CD4-positive, alpha-beta T cell treated with Interleukin-6 for 4 hours (primary cell): ENCODE measurements at regions not wholly inside any gene's neighbourhood (a gene's known extent, or its start where the extent isn't known, plus 50 kb on each side); places are given as distances from the start of the nearest gene placed in this dataset.
"Not testable (repeated sequence)": the region's sequence is repeated elsewhere in the genome, so short reads cannot be mapped to it uniquely, and the experiment has no call there.

Experiments used
- DNase-seq: peaks from one replicate; pipeline ENCODE4 v3.0.0-alpha.2; 2020; ENCODE audit warnings: mixed read lengths

DNA sequence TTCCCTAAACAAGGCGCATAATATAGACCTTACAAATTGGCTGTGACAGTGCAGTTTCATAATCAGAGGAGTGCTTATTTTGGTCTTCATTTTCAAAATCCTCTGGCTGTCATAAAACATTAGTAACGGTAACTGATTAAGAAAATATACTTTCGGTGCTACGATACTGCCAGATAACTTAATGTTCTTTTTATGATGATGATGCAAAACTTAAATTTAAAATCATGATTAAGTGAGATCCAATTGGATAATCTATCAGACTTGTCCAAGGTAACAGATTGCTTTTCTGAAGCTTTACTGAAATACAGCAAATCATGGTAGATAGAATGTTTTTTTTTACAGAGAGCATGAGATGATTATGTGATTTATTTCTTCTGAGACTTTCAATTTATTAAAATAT lies 364.2 kb upstream of the CNTN3 start:
- no peak for DNase-seq

DNA sequence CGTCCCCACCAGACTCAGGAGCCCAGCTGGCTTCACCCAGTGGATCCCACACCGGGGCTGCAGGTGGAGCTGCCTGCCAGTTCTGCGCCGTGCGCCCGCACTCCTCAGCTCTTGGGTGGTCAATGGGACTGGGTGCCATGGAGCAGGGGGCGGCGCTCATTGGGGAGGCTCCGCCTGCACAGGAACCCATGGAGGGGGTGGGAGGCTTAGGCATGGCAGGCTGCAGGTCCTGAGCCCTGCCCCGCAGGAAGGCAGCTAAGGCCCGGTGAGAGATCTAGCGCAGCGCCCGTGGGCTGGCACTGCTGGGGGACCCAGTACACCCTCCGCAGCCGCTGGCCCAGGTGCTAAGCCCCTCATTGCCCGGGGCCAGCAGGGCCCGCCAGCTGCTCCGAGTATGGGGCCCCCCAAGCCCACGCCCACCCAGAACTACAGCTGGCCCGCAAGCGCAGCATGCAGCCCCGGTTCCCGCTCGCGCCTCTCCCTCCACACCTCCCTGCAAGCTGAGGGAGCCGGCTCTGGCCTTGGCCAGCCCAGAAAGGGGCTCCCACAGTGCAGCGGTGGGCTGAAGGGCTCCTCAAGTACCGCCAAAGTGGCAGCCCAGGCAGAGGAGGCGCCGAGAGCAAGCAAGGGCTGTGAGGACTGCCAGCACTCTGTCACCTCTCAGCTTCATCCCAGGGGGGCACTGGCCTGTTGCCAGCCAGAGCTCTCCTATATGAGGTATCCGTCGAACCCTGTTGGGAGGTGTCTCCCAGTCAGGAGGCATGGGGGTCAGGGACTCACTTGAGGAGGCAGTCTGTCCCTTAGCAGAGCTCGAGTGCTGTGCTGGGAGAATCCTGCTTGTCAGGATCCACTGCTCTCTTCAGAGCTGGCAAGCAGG lies 370.8 kb upstream of the CNTN3 start:
- not testable (repeated sequence) for DNase-seq

DNA sequence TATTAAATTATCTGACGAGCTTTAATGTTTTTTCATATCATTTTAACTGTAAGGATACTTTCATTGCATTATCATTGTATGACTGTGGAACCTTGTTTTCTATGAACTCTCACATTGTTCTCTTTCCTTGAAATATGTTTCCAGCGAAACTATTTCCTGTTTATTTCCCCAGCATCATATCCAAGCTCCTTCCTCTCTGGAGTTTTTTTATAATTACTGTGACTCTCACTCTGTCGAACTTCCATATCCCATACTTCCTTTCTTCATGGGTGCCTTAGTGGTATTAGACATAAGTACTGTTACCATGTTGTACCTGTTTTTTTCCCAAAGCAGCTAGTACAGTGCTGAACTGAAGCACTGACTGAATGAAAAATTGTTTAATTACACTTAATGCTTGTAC lies 373.6 kb upstream of the CNTN3 start:
- no peak for DNase-seq

DNA sequence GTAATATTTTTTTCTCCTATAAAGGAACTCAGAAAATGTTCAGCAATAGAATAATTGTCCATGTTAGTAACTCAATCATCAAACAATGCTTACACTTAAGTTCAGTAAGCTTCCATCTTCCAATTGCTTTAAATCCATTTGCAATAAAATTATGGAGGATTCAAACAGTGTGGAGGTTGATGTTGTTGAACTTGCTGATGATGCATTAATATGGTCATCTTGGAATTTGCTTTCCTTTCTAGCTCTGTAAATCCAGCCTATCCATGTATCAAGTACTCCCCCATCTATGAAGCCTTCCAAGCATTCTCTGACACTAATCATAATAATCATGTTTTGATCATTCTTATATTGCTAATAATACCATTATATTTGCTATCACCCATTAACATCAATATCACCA lies 378.4 kb upstream of the CNTN3 start:
- no peak for DNase-seq

DNA sequence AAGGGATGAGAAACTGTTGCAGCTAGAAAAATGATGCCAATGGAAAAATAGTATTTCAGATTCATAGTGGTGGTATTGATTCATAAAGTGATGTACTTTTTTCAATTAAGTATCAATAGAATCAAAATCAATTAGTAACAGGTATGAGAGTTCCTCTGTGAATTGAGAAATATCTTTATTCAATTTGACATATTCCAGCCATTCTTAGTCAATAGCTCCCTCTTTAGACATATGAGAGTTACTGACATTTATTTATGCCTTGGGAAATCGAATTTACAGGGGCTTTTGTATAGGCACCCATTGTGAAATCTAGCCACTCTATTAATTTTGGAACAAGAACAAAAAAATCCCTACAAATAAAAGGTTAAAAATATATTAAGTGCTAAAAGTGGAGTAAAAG lies 386.9 kb upstream of the CNTN3 start:
- no peak for DNase-seq

DNA sequence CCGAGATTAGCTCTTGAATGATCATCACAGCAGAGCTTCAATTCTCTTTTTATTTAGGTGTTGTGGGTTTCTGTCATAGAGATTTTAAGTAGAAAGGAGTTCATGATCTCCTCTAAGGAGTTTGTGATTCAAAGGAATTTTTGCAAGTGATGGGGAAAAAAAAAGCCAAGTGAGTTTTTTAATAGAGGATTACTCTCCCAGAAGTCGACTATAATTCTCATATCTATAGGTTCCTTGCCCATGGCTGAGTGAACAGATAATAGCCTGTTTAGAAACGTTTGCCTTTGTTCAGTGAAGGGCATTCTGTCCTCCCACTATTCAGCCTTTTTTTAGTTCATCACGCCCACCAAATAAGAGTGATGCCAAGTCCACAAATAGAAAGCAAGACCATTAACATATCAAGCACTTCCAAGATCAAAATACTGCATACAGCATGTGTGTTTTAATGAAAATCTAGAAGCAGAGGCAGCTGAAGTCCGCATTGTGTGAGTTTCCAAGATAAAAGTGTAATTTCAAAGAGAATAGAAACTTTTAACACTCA lies 398.4 kb upstream of the CNTN3 start:
- DNase-seq, result no peak

DNA sequence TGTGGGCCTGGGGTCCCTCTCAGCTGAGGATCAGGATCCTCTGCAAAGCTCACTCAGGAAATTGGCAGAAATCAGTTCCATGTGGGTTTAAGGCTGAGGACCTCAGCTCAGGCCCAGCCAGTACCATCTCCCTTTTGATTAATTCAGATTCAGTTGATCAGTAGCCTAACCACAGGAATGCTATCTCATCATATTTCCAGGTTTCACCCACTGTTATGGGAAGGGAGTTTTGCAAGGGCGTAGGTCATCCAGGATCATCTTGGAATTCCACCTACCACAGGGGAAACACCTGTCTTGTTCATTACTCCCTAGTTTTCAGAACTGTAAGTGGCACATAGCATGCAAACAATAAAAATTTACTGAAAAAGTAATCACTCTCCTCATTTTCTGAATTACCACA lies 399.5 kb upstream of the CNTN3 start:
- no peak for DNase-seq

DNA sequence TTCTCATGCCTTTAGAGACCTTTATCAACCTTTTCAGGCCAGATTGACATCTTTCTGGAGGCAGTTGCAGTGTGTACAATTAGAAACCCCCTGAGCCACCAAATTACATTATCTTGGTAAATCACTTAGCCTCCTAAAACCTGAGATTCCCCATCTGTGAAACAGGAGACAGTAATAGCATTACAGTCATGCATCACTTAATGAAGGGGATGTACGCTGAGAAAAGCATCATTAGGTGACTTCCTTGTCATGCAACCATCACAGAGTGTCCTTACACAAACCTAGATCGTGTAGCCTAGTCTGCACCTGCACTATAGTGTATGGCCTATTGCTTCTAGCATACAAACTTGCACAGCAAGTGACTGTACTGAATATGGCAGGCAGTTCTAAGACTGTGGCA lies 400.8 kb upstream of the CNTN3 start:
- DNase-seq, result no peak

DNA sequence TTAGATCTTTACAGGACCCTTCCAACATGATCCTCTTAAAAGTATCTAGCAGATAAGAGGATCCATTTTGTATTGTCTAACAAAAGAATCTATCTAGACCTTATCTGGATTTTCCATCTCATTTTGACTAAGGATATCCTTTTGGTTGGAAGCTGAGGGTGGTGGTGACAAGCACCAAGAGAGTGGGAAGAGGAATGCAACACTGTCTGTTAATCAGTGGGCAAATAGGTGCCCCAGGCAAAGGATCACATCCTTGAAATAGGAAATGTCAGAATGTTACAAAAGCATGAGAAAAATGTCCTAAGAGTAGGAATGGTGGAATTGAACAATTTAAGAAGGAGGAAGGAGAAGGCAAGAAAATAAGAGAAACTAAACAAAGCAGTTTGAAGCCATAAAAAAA lies 420.7 kb upstream of the CNTN3 start:
- DNase-seq, result no peak

DNA sequence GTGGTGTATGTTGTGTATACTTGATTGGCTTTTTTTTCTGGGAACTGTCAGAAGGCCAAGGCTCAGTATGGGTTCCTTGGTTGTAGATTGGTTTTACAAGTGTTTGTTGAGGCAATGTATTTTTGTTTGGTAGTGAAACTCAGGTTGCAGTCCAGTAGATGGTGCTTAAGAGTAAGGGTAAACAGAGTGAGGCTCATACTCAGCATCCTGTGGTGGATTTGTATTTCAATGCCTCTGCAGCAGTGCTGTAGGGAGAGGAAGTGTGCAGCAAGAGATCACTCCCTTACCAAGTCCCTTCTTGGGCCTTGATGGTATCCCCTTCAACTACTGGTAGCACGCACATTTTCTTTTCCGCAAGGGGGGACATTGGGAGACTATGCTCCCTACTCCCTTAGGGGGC lies 428.5 kb upstream of the CNTN3 start:
- DNase-seq, result no peak

DNA sequence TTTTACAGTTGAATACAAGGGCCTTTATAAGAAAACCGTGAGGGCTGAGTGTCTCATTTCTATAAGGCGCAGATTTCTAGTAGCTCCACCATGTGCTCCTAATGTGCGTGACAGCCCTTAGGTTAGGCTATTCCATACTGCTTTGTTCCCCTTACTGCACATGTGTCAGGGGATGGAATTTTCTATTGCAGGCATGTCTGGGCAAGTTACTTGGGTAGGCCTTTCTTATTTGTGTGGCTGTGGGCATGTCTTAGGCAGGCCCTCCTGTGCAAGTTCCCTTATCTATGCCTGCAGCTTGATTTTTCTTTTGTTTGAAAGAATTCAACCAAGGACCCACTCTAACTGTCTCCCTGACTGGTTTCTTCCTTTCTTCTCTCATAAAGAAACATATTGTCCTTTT lies 434.2 kb upstream of the CNTN3 start:
- DNase-seq, result no peak

DNA sequence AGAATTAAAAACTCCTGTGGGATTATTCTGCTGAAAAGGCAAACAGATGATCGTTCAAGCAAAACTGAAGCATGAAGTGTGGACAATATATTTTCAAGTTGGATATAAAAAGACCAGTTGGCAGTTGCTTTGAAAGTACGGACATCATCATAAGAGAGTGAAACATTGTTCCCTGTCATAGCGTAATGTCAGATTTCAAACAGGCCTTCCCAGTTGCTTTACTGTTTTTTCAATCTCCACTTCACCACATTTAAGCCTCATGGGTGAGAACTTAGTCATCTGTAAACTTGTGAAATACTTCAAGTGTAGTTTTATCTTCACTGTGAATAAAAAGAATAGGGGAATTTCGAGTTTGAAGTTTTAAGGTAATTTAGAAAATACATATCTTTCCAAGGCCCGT lies 435.1 kb upstream of the CNTN3 start:
- no peak for DNase-seq

DNA sequence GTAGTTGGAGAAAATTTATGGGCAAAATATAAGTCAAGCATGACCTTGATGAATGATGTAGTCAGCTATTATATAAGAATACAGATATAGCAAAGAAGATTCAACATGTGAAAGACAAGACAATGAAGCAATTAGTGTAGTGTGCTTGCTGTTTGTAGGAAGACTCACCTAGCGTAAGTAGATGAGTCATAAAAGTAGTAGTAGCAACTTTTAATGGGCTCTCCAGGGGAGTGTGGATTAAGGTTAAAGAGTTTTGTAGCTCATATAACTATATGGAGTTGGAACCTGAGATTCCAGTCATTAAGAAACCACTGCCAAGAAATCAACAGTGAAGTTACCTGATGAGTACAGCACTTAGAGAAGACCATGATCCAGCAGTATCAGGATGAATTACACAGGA lies 444.7 kb upstream of the CNTN3 start:
- DNase-seq, result no peak

DNA sequence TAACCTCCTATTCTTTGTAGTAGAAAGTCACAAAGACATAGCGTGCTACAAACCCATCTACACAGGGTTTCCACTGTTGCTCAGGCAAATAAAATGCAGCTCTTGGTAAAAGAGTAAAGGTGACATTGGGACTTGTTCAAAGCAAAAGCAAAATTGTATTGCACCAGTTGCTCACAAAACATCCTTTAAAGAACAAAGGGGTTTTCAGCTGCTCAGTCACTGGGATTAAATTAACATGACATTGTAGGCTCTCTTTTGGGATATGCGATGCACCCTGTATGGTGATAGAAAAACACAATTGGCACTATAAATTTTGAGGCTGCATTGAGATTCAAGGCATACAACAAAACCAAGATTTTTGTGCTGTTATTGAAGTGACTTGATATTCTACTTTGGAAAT lies 447.3 kb upstream of the CNTN3 start:
- DNase-seq, result no peak

DNA sequence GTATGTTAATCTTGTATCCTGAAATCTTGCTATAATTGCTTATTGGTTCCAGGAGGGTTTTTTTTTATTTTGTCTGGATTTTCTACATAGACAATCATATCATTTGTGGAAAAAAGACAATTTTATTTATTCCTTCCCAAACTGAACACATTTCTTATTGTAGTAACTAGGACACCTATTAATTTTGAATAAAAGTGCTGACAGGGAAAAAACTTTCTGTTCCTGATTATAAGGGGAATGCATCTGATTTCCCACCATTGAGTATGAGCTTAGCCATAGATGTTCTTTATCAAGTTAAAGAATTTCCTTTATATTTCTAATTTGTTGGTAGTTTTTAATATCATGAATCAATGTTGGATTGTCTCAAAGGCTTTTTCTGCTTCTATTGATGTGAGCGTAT lies 460.7 kb upstream of the CNTN3 start:
- DNase-seq, result no peak

DNA sequence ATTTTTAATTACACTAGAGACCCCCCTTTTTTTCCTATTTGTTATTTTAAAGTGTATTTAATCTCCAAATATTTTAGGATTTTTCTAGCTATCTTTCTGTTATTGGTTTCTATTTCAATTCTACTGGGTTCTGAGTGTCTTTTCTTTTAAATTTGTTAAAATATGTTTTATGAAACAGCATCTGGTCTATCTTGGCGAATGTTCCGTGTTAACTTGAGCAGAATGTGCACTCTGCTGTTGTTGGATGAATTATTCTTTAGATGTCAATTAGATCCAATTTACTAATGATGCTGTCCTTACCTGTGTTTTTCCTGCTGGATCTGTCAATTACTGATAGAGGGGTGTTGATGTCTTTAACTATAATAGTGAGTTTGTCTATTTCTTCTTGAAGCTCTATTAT lies 462.0 kb upstream of the CNTN3 start:
- no peak for DNase-seq

DNA sequence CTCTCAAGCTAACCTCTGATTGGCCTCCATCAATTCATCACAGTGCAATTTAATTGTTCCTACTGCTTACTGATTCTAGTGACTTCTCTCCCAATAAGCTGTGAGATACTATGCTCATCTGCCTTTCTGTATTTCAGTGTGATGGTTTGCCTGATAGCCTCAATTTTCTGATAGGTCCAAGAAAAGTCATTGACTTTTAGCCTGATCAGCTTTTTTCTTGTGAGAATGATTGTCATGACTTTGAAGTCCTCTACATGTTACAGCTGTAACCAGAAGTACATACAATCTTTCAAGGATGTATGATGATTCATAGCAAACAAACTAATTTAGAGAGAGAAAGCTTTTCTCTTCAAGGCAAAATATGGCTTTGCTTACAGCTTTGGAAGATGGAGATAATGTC lies 463.8 kb upstream of the CNTN3 start:
- no peak for DNase-seq

DNA sequence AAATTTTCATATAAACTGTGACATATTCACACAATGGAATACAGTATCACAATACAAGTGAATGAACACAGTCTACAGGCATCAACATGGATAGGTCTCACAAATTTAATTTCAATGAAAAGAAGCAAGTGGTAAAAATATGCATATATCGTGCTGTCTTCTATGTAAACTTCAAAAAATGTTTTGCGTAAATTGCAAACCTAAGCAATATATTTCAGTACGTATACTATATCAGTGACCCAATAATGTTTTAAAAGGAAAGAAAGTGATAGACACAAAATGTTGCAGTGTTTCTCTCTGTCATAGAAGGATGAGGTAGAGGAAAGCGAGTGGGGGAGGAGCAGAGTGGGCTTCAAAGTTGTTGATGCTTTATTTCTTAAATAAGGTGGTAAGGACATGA lies 468.4 kb upstream of the CNTN3 start:
- no peak for DNase-seq

DNA sequence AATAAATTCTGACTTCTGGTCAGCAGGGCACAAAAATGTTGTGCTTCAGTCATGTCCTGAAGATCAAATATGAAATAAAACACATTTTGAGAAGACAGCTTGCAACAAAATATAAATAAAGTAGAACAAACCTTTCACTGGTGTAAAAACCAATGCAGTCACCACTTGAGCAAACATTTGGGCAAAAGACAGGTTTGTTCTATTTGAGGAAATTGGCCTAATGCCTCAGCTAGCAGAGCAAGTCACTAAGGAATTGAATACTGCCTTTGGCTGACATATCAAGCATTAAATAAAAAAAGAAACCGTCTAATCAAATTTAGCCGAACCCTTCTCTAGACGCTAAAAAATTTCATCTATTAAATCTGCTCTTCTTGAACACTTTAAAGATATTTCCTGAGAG lies 475.4 kb upstream of the CNTN3 start:
- no peak for DNase-seq

DNA sequence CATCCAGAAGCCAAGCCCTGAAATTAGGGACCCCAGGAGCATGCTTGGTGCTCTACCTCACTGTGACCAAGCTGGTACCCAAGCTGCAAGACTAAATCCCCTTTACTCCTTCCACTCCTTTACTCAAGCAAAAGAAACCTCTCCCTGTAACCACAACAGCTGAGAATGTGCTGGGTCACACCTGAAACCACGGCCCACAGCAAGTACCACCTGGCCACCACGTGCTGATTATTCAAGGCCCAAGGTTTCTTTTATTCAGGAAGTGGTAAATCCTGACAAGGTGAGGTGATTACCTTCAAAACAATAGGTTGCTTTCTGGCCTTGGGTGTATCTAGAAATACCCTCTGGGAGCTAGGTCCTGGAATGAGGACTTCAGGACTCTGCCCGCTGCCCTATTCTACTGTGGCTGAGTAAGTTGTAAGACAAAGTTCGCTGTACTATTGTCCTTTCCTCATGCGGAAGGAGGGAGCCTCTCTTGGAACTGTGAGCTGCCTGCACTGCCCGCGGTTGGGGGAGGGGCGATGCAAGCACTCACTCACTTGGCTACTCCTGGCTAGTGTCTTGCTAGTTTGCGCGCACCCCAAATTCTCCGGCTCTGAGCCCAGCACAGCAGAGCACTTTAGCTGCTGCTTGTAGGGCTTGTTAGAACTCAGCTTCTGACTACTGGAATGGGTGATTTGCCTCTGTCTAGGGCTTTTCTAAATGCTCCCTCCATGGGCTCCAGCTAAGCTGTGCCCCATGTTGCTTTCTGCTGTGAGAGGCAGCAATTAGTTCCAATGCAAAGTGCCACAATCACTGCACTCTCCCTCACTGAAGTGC lies 487.1 kb upstream of the CNTN3 start:
- DNase-seq, result no peak

DNA sequence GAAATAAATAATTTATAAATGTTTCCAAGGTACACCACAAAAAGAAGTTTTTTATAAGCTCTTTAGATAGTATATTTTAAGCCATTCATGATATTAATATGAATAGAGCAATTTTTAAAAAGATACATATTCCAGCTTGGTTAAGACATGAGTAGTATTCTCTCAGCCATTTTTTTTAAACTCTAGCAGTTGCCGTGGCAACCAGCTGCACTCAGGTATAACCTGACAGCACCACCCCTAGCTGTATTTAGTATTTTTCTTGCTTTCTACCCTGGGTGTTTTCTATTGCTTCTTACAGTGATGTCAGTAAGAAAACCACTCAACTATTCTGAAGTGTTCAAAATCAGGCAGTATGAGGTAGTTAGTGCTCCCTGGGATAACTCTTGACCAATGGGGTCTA lies 496.3 kb upstream of the CNTN3 start:
- DNase-seq, result no peak

DNA sequence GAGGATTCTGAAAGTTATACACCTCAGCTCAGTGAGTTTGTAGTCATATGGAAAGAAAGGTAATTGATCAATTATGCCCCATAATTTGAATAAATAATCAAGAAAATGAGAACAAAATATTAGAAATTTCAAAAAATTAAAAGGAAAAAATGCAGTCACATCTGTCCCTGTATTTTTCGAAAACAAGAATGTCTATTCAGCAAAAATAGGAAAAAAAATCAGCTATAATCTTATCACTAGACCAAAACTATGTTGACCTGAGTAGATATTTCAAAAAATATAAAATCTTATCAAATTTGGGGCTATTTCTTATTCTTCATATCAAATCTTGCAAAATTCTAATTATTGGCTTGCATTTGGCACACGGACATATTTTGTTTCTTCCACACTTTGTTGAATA lies 501.2 kb upstream of the CNTN3 start:
- DNase-seq, result no peak

DNA sequence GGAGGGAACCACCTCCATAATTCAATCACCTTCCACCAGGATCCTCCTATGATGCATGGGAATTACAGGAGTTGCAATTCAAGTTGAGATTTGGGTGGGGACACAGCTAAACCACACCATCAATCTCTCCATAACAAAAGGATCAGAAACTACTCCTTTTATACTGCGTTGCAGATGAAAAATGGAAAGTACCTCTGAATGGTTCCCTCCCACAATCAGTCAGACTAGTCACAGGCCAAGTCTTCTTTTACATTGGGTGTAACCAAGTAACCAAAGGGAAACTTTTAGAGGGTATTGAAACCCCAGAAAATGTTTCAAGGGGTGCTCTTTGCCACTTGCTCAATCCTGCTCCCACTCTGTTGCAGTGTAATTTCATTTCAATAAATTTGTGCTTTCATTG lies 504.3 kb upstream of the CNTN3 start:
- DNase-seq, result no peak

DNA sequence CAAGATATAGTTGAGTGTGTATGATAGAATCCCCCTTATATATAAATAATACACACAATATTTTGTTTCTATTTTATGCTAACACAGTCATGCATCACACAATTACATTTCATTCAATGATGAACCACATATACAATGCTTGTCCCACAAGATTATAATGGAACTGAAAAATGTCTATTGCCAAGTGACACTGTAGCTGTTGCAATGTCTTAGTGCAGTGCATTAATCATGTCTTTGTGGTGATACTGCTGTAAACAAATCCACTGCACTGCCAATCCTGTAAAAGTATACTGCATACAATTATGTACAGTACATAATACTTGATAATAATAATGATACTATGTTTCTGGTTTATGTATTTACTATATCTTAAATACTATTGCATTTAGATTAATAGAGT lies 512.1 kb upstream of the CNTN3 start:
- no peak for DNase-seq
